ENCODE measurements at regions not wholly inside any gene's neighbourhood (a gene's known extent, or its start where the extent isn't known, plus 50 kb on each side); places are given as distances from the start of the nearest gene placed in this dataset.

- Mint-ChIP-seq H3K27ac (no peak overlapping the region), H3K4me1 (ENCODE audit: low read depth) (no peaks in the 10 kb centered on the region), H3K36me3 (ENCODE audit: low read depth) (no peaks in the 10 kb centered on the region), H3K9me3 (no peaks in the 10 kb centered on the region), H3K4me3 (no peak overlapping the region), H3K27me3 (ENCODE audit: insufficient read depth) (peaks cover 20% of the 10 kb centered on the region)
- no peak for TF ChIP-seq CTCF (IDR thresholded peaks at IDR 0.05)
- no peak for DNase-seq
Observed at GRCh38 chr2:19635951-19636510, 265.8 kb downstream of the TTC32 start.

GRCh38 chr2:19632403-19632991 lies 269.3 kb downstream of the TTC32 start:
- Mint-ChIP-seq H3K27me3 (ENCODE audit: insufficient read depth) (peaks cover 26% of the 10 kb centered on the region), H3K4me3 (no peak overlapping the region), H3K36me3 (ENCODE audit: low read depth) (peaks cover 2% of the 10 kb centered on the region), H3K9me3 (peaks cover 1% of the 10 kb centered on the region; the same call in 1 of the 2 replicates), H3K4me1 (ENCODE audit: low read depth) (no peaks in the 10 kb centered on the region), H3K27ac (no peak overlapping the region)
- TF ChIP-seq CTCF (IDR thresholded peaks at IDR 0.05) = no peak
- no peak for DNase-seq

GRCh38 chr2:19631871-19632270 lies 269.9 kb downstream of the TTC32 start:
- no peak overlapping the region for H3K4me3 Mint-ChIP-seq
- H3K9me3 Mint-ChIP-seq = peaks cover 7% of the 10 kb centered on the region; the same call in 1 of the 2 replicates
- peaks cover 28% of the 10 kb centered on the region for H3K27me3 Mint-ChIP-seq (ENCODE audit: insufficient read depth)
- peaks cover 8% of the 10 kb centered on the region for H3K36me3 Mint-ChIP-seq (ENCODE audit: low read depth)
- no peak for DNase-seq
- H3K27ac Mint-ChIP-seq = no peak overlapping the region
- no peak for TF ChIP-seq CTCF (IDR thresholded peaks at IDR 0.05)
- H3K4me1 Mint-ChIP-seq (ENCODE audit: low read depth) = no peaks in the 10 kb centered on the region

- no peak overlapping the region for H3K27ac Mint-ChIP-seq
- no peak for DNase-seq
- no peak overlapping the region for H3K4me3 Mint-ChIP-seq
- H3K27me3 Mint-ChIP-seq (ENCODE audit: insufficient read depth) = peaks cover 28% of the 10 kb centered on the region
- no peaks in the 10 kb centered on the region for H3K4me1 Mint-ChIP-seq (ENCODE audit: low read depth)
- peaks cover 8% of the 10 kb centered on the region; the same call in 1 of the 2 replicates for H3K9me3 Mint-ChIP-seq
- peaks cover 11% of the 10 kb centered on the region for H3K36me3 Mint-ChIP-seq (ENCODE audit: low read depth)
- TF ChIP-seq CTCF (IDR thresholded peaks at IDR 0.05) = no peak
Observed at GRCh38 chr2:19630921-19631320, 270.9 kb downstream of the TTC32 start.

- H3K4me1 Mint-ChIP-seq (ENCODE audit: low read depth) = no peaks in the 10 kb centered on the region
- no peak overlapping the region for H3K27ac Mint-ChIP-seq
- H3K9me3 Mint-ChIP-seq = peaks cover 8% of the 10 kb centered on the region; the same call in 1 of the 2 replicates
- DNase-seq = no peak
- H3K36me3 Mint-ChIP-seq (ENCODE audit: low read depth) = peaks cover 11% of the 10 kb centered on the region
- TF ChIP-seq CTCF (IDR thresholded peaks at IDR 0.05) = no peak
- no peak overlapping the region for H3K4me3 Mint-ChIP-seq
- H3K27me3 Mint-ChIP-seq (ENCODE audit: insufficient read depth) = peaks cover 9% of the 10 kb centered on the region; the same call in 1 of the 2 replicates
Observed at GRCh38 chr2:19627359-19627758, 268.9 kb upstream of the OSR1 start.
